Stimulated activated CD8-positive, alpha-beta memory T cell treated with anti-CD3 and anti-CD28 coated beads, Interleukin-4, amount 100 ng/mL, for 24 hours (primary cell): ENCODE measurements at regions not wholly inside any gene's neighbourhood (a gene's known extent, or its start where the extent isn't known, plus 50 kb on each side); places are given as distances from the start of the nearest gene placed in this dataset.

ENCODE experiments used
- DNase-seq: peaks from one replicate; pipeline ENCODE4 v3.0.0-alpha.2; 2020; ENCODE audit warnings: low read depth

DNA sequence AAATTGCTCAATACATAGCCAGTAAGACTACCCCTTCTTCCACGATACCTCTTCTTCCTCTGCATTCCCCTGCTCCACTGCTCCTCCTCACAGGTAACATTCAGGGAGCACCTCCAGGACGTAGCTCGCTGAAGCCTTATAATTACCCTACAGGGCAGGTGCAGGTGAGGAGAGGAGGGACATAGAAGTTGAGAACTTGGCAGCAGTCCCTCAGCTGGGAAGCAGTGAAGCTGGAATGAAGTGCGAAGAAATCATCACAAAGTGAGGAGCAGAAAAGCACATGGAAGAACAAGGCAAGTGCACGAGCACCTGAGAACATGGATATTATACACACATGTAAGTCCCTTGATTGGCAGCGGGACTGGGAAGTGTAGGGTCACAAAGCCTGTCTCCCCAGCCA is 118.2 kb downstream of the HSD17B3 start:
- no peak for DNase-seq

GRCh38 chr9:96178153-96178552 is 123.8 kb downstream of the HSD17B3 start:
- DNase-seq, result no peak

GRCh38 chr9:96177719-96178028 is 124.3 kb downstream of the HSD17B3 start:
- DNase-seq, result no peak

DNA sequence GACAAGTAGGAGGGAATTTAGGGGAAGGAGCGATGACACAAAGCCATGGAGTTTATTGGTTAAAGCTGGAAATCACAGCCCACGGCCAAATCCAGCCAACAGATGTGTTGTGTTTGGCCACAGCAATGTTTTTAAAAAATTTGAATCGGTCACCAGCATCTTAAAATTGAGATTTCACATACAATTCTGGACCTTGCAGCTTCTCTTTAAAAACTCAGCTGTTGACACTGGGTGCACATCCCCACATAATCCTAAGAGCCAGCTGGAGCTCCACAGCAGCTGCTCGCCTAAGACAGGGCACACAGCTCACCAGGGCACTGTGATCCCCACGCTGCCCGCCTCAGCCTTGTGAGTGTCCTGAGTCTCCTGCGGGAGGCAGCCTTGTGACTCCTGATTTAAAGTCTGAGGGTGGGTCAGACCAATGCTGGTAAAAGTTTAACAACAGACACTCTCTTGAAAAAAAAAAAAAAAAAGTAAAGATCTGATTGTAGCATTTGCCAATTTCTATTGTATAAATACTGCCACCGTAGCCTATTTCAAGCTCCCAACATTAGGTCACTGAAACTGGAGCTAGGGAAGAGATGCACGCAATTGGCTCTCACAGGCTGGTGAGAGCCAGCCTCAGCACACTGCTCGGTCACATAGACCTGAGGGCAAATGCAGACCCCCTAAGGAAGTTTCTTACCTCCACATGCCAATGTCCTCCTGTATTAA is 124.8 kb downstream of the HSD17B3 start:
- DNase-seq, result no peak

- DNase-seq, result no peak
Measured at GRCh38 chr9:96175796-96176195, 126.2 kb downstream of the HSD17B3 start.

DNA sequence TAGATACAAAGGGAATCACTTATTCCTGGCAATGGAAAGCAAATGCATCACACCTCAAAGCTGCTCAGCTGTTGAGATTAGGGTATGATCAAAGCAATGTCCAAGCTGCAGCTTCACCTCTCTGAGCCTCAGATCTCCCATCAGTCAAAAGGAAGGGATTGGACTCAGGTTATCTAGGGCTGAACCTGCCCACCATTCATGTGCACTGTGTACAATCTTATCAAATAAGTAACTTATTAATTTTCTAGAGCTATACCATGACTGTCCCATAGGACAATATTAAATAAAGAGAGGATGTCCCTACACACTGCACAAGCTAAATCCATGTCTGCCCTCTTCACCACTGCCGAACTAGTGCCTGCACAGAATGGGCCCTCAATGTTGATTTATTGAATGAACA is 127.0 kb downstream of the HSD17B3 start:
- no peak for DNase-seq

- no peak for DNase-seq
Measured at GRCh38 chr9:96174371-96174770, 127.6 kb downstream of the HSD17B3 start.

DNA sequence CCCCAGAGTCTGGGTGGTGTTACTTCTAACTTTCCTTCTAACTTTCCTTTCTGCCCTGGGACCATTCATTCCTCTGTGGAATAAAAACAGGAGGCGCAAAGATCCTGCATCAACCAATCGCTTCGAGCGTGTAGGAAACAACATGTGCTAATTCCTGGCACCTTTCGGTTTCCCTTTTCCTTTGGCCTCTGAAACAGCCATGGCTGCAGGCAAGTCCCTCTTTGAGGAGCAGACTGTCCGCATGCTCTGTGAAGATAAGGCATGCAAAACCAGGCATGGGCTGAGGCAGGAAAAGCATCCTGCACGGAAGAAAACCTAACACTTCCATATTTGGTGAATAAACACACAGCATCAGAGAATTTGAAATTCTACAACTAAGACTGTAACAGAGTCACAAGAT is 128.3 kb downstream of the HSD17B3 start:
- no peak for DNase-seq

DNA sequence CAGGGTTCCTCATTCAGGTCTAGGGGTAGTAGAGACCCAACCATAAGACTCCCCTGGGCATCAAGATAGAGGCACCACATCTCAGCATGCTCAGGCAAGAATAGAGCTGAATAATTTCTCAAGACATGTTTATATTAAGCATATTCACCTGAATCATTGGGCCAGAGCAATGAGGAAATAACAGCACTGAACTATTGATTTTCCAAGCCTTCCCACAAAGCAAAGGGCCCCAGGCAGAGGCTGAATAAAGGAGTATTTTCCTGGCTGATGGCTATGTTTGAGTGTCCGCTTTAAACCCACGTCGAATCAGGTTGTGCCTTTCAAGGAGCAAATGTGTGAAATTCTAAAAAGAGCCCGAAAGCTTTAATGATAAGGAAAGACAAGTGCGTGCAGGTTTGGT is 129.2 kb downstream of the HSD17B3 start:
- no peak for DNase-seq

DNA sequence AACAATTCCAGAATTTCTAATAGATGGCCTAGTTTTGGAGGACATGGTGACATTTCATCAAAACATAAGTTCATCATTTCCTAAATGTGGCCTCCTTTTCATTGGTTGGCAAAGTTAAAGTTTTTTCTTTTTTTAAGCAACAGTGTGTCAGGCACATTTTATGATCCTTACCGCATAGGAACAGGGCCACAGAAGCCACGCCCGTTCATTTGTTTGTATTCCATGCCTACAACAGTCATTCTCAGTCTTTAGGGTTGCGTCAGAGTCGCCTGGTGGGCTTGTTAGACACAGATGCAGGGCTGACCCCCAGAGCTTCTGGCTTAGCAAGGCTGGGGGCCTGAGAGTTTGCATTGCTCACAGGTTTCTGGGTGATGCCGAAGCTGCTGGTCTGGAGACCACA is 130.2 kb downstream of the HSD17B3 start:
- DNase-seq, result no peak

GRCh38 chr9:96169901-96170300 is 132.1 kb downstream of the HSD17B3 start:
- DNase-seq, result no peak

- DNase-seq, result no peak
Measured at GRCh38 chr9:96169484-96169883, 132.5 kb downstream of the HSD17B3 start.

DNA sequence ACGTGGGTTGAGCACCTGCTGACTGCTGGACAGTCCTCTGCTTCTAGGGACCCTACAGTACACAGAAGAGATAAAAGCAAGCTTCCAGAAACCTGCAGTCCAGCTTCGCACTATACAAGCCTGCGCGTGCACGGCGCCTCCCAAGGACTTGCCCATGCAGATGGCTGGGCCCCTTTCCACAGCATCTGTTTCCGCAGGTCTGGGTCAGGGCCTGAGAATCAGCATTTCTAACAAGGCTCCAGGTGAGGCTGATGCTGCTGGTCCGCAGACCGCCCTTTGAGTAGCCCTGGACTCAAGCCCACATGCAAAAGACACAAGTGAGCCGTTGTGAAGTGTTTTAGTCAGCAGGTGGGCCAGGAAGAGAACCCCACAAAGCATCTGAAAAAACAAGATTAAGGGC is 133.1 kb downstream of the HSD17B3 start:
- DNase-seq, result no peak

DNA sequence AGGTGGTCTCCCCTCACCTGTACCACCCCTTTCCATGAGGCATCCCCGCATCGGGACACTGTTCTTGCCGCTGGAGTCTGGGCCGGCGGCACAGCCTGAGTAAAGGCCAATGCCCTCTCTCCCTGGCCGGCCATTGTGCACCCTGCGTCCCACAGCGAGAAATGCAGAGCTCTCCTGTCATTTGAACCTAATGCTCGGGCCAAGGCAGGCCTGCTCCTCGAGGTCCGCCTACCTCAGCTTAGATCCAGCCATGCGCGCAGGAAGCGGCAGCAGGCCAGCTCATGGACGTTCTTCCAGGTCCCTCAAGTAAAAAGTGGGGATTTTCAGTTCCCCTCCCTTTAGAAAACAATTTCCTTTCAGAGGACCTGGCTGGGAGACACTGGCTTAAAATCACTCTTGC is 135.0 kb downstream of the HSD17B3 start:
- no peak for DNase-seq

- no peak for DNase-seq
Measured at GRCh38 chr9:96164268-96164683, 137.7 kb downstream of the HSD17B3 start.

GRCh38 chr9:96163712-96164111 is 138.3 kb downstream of the HSD17B3 start:
- no peak for DNase-seq

DNA sequence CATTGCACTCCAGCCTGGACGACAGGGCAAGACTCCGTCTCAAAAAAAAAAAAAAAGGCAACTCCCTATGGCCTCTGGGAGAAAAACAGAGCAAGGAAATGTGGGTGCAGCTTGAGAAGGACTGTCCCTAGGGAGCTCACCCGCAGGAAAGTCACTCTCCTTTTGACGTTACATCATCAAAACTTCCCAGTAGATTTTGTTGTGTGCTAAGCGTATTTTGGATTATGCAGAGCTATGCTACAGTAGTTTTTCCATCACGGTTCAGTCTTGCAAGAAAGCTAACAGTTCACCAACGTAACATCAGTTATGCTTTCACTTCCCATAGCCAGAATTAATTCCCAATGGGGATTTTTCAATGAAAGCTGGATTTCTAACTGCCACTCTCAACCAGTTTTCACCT is 138.8 kb downstream of the HSD17B3 start:
- DNase-seq, result no peak

- no peak for DNase-seq
Measured at GRCh38 chr9:96161819-96162218, 140.2 kb downstream of the HSD17B3 start.

DNA sequence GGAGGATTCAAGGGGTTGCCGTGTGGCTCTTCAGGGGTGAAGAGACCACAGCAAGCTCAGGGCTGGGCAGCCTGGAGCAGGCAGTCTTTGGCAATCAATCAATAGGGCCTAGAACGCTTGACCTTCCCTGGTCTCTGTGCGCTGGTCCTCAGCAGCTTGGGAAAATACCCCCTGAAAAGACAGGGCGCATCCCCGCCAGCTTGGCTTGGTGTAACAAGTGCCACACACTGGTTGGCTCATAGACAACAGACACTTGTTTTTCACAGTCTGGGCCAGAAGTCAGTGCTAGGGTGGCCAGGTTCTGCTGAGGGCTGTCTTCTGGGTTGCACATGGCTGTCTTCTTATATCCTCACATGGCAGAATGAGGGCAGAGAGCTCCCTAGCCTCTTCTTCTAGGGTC is 141.1 kb downstream of the HSD17B3 start:
- no peak for DNase-seq

DNA sequence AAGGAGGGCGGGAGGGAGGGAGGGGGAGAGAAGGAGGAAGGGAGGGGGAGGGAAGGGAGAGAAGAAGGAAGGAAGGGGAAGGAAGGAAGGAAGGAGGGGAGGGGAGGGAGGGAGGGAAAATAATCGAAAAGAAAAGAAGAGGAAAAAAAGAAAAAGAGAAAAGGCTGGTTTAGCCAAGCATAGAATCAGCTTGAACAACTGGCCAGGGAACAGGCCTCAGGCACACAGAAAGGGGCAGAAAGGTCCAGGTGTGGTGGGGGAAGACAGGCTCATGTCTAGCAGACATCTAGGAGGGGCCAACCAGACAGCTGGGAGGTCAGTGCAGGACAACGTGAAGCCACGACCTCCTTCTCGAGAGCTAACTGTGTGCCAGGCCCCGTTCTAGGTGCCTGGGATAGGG is 141.8 kb downstream of the HSD17B3 start:
- no peak for DNase-seq

GRCh38 chr9:96159596-96159995 is 142.4 kb downstream of the HSD17B3 start:
- DNase-seq, result no peak

- no peak for DNase-seq
Measured at GRCh38 chr9:96158909-96159575, 142.9 kb downstream of the HSD17B3 start.

- no peak for DNase-seq
Measured at GRCh38 chr9:96158147-96158546, 143.8 kb downstream of the HSD17B3 start.

DNA sequence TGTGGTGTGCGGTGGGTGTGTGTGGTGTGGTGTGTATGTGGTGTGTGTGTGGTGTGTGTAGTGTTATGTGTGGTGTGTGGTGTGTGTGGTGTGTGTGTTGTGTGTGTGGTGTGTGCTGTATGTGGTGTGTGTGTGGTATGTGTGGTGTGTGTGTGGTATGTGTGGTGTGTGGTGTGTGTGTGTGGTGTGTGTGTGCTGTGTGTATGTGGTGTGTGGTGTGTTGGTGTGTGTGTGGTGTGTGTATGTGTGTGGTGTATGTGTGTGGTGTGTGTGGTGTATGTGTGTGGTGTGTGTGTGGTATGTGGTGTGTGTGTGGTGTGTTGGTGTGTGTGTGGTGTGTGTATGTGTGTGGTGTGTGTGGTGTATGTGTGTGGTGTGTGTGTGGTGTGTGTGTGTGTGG is 144.3 kb downstream of the HSD17B3 start:
- no peak for DNase-seq
